GM18907 (cell line): ENCODE measurements at regions not wholly inside any gene's neighbourhood (a gene's known extent, or its start where the extent isn't known, plus 50 kb on each side); places are given as distances from the start of the nearest gene placed in this dataset.
"Not testable (repeated sequence)": the region's sequence is repeated elsewhere in the genome, so short reads cannot be mapped to it uniquely, and the experiment has no call there.

Source experiments
- ATAC-seq: cut with Tn5 transposase; IDR thresholded peaks from one replicate; pipeline ENCODE4 v1.9.1; 2021; ENCODE audit warnings: mild to moderate bottlenecking, moderate library complexity; ENCODE audit not compliant: unreplicated experiment

DNA sequence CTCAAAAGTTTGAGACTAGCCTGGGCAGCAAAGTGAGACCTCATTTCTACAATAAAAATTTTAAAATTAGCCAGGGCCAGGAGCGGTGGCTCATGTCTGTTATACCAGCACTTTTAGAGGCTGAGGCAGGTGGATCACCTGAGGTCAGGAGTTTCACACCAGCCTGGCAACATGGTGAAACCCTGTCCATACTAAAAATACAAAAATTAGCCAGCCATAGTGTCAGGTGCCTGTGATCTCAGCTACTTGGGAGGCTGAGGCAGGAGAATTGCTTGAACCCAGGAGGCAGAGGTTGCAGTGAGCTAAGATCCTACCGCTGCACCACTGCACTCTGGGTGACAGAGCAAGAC lies 85.1 kb upstream of the MAP4 start:
- ATAC-seq = not testable (repeated sequence)

DNA sequence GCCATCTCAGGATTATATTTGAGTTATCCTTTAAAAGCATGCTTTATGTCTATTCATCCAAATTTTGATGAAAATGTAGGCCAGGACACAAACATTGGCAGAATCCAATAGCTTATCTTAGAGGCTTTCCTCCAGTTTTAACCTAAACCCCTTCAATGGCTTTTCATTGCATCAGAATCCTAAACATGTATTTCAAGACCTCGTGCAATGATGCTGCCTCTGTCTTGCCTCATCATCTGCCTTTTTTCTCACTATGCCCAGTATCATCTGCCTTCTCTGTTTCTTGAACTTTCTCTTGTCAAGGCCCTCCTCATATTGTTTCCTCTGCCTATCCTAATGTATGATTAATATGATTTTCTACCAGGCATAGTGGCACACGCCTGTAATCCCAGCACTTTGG lies 76.1 kb upstream of the MAP4 start:
- no peak for ATAC-seq

DNA sequence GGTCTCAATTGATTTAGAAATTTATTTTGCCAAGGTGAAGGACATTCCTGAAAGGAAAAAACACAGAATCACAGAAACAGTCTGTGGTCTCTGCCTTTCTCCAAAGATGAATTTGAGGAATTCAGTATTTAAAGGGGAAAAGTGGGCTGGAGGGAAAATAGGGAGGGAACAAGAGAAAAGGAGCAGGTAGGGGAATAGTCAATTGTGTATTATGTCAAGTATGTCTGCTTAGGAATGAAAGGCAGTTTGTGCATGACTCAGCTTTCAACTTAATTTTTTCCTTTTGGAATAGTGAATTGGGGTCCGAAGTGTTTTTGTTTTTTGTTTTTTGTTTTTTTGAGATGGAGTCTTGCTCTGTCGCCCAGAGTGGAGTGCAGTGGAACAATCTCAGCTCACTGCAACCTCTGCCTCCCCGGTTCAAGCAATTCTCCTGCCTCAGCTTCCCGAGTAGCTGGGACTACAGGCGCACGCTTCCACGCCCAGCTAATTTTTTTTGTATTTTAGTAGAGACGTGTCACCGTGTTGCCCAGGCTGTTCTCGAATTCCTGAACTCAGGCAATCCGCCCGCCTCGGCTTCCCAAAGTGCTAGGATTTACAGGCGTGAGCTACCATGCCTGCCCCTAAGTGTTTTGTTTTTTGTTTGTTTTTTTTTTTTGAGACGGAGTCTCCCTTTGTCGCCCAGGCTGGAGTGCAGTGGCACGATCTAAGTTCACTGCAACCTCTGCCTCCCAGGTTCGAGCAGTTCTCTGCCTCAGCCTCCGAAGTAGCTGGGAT lies 74.1 kb upstream of the MAP4 start:
- no peak for ATAC-seq

DNA sequence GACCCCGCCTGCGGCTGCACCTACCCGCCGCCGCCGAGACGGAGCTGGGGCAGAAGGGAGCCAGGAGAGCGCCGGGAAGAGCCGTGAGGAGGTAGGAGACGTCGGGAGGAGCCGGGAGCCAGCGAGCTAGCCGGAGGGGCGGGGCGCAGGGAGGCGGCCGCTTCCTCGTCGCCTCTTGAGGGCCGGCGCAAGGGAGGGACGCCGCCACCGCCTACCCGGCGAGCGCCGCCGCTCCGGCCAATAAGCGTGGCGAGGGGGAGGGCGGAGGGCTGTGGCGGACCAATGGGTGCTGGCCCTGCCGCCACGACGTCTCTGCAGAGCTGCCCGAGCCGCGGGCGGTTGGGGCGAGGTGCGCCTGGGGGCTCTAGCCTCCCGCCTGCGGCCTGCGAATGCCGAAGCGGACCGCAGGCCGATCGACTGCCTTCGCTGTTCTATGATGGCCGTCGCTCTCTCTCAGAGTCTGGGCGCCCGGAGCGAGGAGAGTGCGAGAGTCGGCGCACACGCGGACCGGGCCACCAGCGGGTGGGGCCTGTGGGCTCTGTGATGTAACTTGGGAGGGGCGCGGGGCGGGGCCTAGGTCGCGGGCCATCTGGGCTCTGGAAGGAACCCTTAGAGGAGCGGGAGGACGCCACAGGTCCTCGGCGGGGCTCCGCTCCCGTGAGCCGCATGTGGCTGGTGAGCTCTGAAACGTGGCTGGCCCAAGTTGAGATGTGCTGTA lies 72.7 kb upstream of the MAP4 start:
- ATAC-seq = peak; percentile 91

DNA sequence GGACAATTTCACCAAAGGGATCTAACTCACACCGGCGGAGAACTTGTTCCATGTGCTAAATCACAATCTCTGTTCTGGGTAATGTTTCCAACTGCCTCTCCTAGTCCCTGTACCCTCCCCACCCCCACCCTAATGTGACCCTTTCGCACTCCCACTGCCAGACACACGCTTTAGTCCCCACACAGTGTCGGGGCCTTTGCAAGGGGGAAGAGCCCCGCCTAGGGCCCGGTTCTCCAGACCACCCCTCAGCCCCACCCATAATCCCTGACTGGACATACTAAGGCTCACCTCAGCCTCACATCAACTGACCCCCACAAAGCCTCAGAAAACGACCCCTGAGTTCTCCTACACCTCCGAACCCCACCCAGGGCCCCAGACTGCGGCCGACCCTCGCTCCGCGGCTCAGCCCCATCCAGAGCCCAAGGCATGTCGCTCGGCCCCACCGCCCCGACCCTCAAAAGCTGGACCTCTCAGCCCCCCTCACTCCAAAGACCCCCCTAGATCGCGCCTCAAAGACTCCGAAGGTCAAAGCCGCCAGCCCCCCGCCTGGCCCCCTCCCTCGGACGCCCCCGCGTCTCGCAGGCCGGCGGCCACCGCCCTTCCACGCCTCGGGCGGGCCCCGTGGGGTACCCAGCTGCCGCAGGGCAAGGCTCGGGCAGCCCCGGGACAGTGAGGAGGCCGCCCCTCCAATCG lies 72.0 kb upstream of the MAP4 start:
- ATAC-seq = peak; percentile 31

DNA sequence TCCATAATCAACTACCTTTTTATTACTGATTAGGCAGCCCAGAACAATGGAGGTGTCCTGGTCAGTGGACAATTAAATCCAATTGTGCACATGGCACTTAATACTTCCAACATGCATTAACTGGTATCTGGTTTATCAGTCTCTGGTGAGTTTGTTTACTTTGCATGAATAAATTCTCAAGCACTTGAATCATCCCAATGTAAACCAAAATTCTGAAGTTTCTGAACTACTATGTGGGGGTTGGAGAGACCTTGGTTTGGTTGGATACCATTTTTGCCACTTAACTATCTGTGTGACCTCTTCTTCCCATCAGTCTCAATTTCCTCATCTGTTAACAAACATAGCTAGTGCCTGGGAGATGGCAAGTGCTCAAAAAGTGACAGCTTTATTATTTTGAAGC lies 70.5 kb upstream of the MAP4 start:
- ATAC-seq = no peak

DNA sequence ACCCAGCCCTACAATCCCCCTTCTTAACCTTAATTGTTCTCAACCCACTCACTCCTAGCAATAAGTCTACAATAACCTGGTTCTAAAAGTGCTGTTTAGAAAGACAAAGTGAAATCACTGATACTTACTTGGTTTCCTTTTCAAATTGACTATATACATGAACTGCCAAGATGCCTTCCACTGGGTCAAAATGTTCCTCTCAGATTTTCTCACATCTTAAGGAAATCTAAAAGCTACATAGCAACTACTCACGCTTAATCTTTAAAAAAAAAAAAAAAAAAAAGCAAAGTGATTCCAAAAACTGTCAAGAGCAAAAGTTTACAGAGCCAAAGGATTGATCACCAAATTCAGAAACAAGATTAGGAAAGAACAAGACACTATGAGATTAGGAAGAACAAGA lies 68.7 kb upstream of the MAP4 start:
- ATAC-seq = no peak

DNA sequence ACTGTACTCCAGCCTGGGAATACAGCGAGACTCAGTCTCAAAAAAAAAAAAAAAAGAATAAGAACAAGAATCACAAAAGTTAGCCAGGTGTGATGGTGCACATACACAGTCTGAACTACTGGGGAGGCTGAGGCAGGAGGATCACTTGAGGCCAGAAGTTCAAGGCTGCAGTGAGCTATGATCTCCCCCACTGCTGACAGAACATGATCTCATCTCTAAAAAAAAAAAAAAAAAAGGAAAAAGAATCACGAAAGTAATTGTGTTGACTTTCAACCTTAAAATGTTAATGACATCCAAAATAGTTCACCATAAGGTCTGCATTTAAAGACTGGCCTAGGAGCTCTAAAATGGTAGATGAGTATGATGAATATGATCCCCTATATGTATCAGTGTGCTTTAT lies 68.0 kb upstream of the MAP4 start:
- ATAC-seq = no peak

DNA sequence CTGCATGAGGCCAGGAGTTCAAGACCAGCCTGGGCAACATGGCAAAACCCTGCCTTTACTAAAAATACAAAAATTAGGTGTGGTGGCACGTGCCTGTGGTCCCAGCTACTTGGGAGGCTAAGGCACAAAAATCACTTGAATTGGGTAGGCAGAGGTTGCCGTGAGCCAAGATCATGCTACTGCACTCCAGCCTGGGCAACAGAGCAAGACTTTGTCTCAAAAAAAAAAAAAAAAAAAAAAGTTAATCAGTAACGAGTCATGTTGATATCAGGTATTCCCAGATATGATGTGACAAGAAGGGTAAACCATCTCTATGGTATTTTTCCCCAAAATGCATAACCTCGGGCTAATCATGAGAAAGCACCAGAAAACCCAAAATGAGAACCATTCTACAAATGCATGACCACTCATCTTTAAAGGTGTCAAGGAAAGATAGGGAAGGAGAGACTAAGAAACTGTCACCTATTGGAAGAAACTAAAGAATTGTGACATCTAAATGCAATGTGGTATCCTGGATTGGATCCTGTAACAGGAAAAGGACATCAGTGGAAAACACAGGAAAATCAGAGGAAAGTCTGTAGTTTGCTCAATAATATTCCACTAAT lies 66.5 kb upstream of the MAP4 start:
- no peak for ATAC-seq

DNA sequence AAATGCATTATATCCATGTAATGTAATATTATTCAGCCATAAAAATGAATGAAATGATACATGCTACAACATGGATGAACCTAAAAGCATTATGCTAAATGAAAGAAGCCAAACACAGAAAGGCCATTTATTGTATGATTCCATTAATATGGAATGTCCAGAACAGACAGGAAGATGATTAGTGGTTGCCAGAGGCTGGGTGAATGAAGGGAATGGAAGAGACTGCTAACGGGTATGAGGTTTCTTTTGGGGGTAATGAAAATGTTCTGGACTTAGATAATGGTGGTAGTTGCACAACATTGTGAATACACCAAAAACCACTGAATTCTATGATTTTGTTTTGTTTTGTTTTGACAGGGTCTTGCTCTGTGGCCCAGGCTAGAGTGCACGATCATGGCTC lies 61.6 kb upstream of the MAP4 start:
- no peak for ATAC-seq

DNA sequence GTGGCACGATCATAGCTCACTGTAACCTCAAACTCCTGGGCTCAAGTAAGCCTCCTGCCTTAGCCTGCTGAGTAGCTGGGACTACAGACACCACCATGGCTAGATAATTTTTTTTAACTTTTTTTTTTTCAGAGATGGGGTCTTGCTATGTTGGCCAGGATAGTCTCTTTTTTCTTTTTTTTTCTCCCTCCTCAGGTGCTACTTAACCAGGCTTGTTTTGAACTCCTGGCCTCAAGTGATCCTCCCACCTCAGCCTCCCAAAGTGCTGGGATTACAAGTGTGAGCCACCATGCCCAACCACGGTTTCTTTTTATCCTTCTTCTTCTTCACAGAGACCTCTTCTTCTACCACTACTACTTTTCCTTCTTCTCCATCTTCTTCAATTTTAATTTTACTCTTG lies 53.8 kb upstream of the MAP4 start:
- ATAC-seq = no peak

DNA sequence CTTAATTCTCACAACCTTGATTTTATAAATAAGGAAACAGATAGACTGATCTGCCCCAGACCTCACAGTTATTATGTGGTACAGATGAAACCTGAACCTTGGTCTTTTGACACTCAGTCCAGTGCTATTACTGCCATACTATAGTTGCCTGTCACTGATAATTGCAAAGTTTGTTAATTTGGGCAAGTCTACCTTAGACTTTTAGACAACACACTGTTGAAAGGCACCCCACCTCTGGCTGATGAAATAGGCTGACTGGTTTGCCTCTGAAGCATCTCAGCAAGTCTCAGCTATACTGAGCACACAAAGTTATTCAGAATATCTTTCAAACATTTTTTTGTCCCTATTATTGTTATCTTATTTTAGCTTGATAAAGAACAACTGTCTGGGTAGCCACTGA lies 53.1 kb upstream of the MAP4 start:
- no peak for ATAC-seq

DNA sequence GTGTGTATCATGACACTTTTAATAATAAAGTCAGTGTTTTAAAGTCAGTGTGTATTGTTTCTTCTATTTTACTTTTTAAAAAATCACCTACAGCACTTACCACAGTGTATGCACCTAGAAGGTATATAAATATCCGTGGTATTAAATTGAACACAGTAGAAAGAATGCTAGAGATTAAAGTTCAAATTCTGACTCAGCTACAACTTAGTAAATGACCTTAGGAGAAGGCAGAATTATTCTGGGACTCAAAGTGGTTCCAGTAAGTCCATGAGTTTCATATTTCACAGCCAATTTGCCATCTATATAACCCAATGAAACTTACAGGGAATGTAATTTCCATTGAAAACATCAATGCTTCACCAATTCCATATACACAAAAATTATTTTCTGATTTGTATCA lies 52.7 kb upstream of the MAP4 start:
- no peak for ATAC-seq

DNA sequence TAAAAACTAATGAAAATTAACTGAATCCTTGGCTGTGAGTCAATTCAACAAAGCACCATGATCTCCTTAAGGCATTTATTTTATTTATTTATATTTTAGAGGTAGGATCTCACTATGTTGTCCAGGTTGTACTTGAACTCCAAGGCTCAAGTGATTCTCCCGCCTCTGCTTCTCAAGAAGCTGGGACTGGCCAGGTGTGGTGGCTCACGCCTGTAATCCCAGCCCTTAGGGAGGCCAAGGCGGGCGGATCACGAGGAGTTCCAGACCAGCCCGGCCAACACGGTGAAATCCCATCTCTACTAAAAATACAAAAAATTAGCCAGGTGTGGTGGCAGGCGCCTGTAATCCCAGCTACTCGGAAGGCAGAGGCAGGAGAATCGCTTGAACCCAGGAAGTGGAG lies 52.1 kb upstream of the MAP4 start:
- not testable (repeated sequence) for ATAC-seq

DNA sequence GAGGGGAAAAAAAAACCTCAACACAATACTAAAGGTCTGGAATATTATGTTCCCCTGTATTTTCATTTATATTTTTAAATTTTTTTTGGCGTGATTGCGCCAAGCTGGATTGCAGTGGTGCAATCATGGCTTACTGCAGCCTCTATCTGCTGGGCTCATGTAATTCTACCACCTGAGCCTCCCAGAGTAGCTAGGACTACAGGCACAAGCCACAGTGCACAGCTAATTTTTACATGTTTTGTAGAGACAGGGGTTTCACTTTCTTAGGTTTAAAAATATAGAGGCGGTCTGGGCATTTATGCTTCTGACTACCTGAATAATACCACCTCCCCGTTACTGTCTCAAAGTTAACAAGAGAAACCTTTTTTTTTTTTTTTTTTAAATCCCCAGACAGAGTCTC lies 51.1 kb upstream of the MAP4 start:
- no peak for ATAC-seq
